ENCODE measurements at regions not wholly inside any gene's neighbourhood (a gene's known extent, or its start where the extent isn't known, plus 50 kb on each side); places are given as distances from the start of the nearest gene placed in this dataset.

DNA sequence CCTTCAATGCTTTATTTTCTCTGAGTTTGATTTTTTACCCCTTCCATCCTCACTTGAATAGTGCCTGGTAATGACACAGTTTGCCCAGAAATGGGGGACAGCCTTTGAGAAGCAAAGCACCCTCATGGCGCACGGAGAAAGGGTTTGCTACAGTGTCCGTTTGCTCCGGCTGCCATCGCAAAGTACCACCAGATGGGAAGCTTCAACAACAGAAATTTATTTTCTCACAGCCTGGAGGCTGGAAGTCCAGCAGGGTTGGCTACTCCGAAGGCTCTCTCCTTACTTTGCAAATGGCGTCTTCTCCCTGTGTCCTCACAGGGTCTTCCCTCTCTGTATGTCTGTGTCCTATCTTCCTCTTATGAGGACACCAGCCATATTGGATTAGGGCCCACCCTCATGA, 327.7 kb upstream of the KAZN start:
- no peak for TF ChIP-seq RAD21 (IDR thresholded peaks at IDR 0.05; ENCODE audit: low read depth)
- TF ChIP-seq TEAD4 (IDR thresholded peaks at IDR 0.05): no peak

DNA sequence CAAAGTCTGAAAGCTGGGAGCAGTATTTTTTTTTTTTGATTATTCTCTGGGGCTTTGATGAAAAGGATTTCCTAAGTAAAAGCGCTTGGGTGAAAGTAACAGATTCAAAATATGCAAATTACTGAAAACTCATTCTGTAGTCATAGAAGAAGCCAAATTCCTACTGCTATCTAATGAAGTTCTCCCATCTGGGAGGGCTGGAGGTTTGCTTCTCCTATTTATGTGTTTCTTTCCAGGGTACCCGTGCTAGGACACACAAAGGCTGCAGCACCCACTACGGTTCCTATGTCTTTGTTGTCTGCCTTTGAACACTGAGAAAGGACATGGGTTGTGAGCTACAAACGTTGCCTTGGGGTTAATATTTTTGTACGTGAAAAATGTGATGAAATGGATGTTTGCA, 324.7 kb upstream of the KAZN start:
- TF ChIP-seq TEAD4 (IDR thresholded peaks at IDR 0.05) (no peak), ZBTB7A (IDR thresholded peaks at IDR 0.05; ENCODE audit: low read depth) (no peak), YY1 (IDR thresholded peaks at IDR 0.05; ENCODE audit: low read depth) (no peak), CEBPB (IDR thresholded peaks at IDR 0.05) (no peak), FOXM1 (IDR thresholded peaks at IDR 0.05; ENCODE audit: borderline replicate concordance, low read depth) (no peak), RAD21 (IDR thresholded peaks at IDR 0.05; ENCODE audit: low read depth) (no peak), CREB1 (IDR thresholded peaks at IDR 0.05; ENCODE audit: low read depth) (no peak), NFIC (IDR thresholded peaks at IDR 0.05) (no peak), EGR1 (IDR thresholded peaks at IDR 0.05) (no peak), TCF12 (IDR thresholded peaks at IDR 0.05; ENCODE audit: low read depth) (no peak), EP300 (IDR thresholded peaks at IDR 0.05; ENCODE audit: borderline replicate concordance) (no peak), TAF1 (IDR thresholded peaks at IDR 0.05; ENCODE audit: low read depth) (no peak)
- TF ChIP-seq, protein P1, sequence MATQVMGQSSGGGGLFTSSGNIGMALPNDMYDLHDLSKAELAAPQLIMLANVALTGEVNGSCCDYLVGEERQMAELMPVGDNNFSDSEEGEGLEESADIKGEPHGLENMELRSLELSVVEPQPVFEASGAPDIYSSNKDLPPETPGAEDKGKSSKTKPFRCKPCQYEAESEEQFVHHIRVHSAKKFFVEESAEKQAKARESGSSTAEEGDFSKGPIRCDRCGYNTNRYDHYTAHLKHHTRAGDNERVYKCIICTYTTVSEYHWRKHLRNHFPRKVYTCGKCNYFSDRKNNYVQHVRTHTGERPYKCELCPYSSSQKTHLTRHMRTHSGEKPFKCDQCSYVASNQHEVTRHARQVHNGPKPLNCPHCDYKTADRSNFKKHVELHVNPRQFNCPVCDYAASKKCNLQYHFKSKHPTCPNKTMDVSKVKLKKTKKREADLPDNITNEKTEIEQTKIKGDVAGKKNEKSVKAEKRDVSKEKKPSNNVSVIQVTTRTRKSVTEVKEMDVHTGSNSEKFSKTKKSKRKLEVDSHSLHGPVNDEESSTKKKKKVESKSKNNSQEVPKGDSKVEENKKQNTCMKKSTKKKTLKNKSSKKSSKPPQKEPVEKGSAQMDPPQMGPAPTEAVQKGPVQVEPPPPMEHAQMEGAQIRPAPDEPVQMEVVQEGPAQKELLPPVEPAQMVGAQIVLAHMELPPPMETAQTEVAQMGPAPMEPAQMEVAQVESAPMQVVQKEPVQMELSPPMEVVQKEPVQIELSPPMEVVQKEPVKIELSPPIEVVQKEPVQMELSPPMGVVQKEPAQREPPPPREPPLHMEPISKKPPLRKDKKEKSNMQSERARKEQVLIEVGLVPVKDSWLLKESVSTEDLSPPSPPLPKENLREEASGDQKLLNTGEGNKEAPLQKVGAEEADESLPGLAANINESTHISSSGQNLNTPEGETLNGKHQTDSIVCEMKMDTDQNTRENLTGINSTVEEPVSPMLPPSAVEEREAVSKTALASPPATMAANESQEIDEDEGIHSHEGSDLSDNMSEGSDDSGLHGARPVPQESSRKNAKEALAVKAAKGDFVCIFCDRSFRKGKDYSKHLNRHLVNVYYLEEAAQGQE (IDR thresholded peaks at IDR 0.05; ENCODE audit: low read depth): no peak
- TF ChIP-seq, protein P2, sequence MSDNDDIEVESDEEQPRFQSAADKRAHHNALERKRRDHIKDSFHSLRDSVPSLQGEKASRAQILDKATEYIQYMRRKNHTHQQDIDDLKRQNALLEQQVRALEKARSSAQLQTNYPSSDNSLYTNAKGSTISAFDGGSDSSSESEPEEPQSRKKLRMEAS (IDR thresholded peaks at IDR 0.05): no peak

DNA sequence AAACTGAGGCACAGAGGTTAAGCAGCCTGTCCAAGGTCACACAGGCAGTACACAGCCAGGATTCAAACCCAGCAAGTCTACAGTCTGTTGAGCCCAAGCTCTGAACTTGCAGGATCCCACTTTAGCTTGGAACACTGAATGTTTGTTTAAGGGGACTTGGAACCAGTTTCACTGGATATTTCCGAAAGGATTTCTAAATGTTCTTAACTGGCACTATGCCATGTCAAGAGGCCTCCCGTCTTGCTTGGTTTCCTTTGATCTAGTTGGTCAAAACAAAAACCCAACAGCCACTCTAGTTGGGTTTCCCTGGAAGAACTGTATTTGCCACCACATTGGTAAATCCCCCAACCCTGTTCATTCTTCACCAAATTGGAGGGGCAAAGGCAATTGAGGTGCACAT, 317.6 kb upstream of the KAZN start:
- no peak for TF ChIP-seq YY1 (IDR thresholded peaks at IDR 0.05; ENCODE audit: low read depth)
- no peak for TF ChIP-seq NFIC (IDR thresholded peaks at IDR 0.05)
- TF ChIP-seq FOXM1 (IDR thresholded peaks at IDR 0.05; ENCODE audit: borderline replicate concordance, low read depth): no peak
- TF ChIP-seq CEBPB (IDR thresholded peaks at IDR 0.05): no peak
- TF ChIP-seq, protein P2 (IDR thresholded peaks at IDR 0.05): no peak
- TF ChIP-seq TEAD4 (IDR thresholded peaks at IDR 0.05): no peak
- TF ChIP-seq CREB1 (IDR thresholded peaks at IDR 0.05; ENCODE audit: low read depth): no peak
- TF ChIP-seq, protein P1 (IDR thresholded peaks at IDR 0.05; ENCODE audit: low read depth): no peak
- no peak for TF ChIP-seq EP300 (IDR thresholded peaks at IDR 0.05; ENCODE audit: borderline replicate concordance)
- no peak for TF ChIP-seq EGR1 (IDR thresholded peaks at IDR 0.05)
- TF ChIP-seq TCF12 (IDR thresholded peaks at IDR 0.05; ENCODE audit: low read depth): no peak
- no peak for TF ChIP-seq RAD21 (IDR thresholded peaks at IDR 0.05; ENCODE audit: low read depth)
- TF ChIP-seq TAF1 (IDR thresholded peaks at IDR 0.05; ENCODE audit: low read depth): no peak
- TF ChIP-seq ZBTB7A (IDR thresholded peaks at IDR 0.05; ENCODE audit: low read depth): no peak
- TF ChIP-seq, protein P3, sequence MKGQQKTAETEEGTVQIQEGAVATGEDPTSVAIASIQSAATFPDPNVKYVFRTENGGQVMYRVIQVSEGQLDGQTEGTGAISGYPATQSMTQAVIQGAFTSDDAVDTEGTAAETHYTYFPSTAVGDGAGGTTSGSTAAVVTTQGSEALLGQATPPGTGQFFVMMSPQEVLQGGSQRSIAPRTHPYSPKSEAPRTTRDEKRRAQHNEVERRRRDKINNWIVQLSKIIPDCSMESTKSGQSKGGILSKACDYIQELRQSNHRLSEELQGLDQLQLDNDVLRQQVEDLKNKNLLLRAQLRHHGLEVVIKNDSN (IDR thresholded peaks at IDR 0.05): no peak

DNA sequence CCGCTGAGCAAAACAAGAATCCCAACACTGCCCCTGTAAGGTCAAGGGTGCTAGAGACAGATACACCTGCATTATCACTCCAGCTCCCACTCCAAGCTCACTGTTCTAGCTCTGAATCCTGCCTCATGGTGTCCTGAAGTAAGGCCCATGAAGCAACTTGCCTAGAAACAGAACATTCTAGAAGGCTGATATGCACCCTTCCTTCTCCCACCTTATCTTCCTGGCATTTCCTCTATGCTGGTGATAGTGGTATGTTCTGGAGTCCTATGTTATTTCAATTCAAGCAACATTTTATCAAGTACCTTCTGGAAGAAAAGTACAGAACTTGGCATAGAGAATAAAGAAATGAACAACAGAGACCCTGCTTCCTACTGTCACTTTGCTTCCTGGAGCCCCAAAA, 317.1 kb upstream of the KAZN start:
- TF ChIP-seq TAF1 (IDR thresholded peaks at IDR 0.05; ENCODE audit: low read depth) (no peak), FOXM1 (IDR thresholded peaks at IDR 0.05; ENCODE audit: borderline replicate concordance, low read depth) (no peak), TEAD4 (IDR thresholded peaks at IDR 0.05) (no peak), ZBTB7A (IDR thresholded peaks at IDR 0.05; ENCODE audit: low read depth) (no peak)

DNA sequence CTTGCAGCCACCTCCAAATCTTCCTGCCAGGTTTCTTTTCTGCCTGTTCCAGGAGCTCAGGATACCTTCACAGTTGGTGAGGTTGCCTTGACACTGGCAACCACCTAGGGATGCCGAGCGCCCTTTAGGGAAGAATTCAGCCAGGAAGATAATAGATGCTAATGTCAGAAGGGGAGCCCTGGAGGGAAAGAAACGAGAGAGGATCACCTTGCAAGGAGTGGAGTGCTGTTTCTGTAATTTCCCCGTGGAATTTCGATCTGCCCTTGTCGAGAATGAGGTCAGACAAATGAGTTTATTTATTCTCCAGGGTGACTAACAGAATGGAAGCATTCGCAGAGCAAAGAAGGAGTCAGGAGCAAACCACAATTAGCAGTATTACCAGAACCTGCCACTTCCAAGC, 315.8 kb upstream of the KAZN start:
- TF ChIP-seq TCF12 (IDR thresholded peaks at IDR 0.05; ENCODE audit: low read depth): no peak
- TF ChIP-seq NFIC (IDR thresholded peaks at IDR 0.05): no peak
- TF ChIP-seq ZBTB7A (IDR thresholded peaks at IDR 0.05; ENCODE audit: low read depth): no peak
- TF ChIP-seq EP300 (IDR thresholded peaks at IDR 0.05; ENCODE audit: borderline replicate concordance): no peak
- no peak for TF ChIP-seq CREB1 (IDR thresholded peaks at IDR 0.05; ENCODE audit: low read depth)
- TF ChIP-seq, protein P2 (IDR thresholded peaks at IDR 0.05): no peak
- no peak for TF ChIP-seq YY1 (IDR thresholded peaks at IDR 0.05; ENCODE audit: low read depth)
- TF ChIP-seq TEAD4 (IDR thresholded peaks at IDR 0.05): no peak

DNA sequence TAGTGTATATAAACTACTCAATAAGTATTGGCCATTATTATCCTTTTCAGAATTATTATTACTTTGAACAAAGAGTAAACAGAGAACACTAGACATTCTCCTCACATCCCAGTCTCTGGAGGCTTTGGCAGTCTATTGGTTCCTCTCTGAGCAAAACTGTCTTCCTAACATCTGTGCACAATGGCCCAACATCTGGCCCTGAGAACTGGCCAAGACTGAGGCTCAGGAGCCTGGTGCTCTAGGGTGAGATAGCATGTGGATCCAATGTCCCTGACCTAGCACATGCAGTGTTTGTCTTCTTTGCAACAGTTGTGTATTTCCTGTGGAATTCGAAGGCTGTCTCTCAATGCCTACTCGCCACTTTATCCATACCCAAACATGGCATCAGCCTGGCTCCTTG, 313.2 kb upstream of the KAZN start:
- TF ChIP-seq FOXM1 (IDR thresholded peaks at IDR 0.05; ENCODE audit: borderline replicate concordance, low read depth) (no peak), TEAD4 (IDR thresholded peaks at IDR 0.05) (no peak), ZBTB7A (IDR thresholded peaks at IDR 0.05; ENCODE audit: low read depth) (no peak), TAF1 (IDR thresholded peaks at IDR 0.05; ENCODE audit: low read depth) (no peak), EGR1 (IDR thresholded peaks at IDR 0.05) (no peak), RAD21 (IDR thresholded peaks at IDR 0.05; ENCODE audit: low read depth) (no peak), NFIC (IDR thresholded peaks at IDR 0.05) (no peak), EP300 (IDR thresholded peaks at IDR 0.05; ENCODE audit: borderline replicate concordance) (no peak), YY1 (IDR thresholded peaks at IDR 0.05; ENCODE audit: low read depth) (no peak)
- TF ChIP-seq, protein P1 (IDR thresholded peaks at IDR 0.05; ENCODE audit: low read depth): no peak
- TF ChIP-seq, protein P2 (IDR thresholded peaks at IDR 0.05): no peak
- TF ChIP-seq, protein P3 (IDR thresholded peaks at IDR 0.05): no peak
